ENCODE measurements at regions not wholly inside any gene's neighbourhood (a gene's known extent, or its start where the extent isn't known, plus 50 kb on each side); places are given as distances from the start of the nearest gene placed in this dataset.

- Mint-ChIP-seq H3K4me1 (no peaks in the 10 kb centered on the region), H3K4me3 (no peak overlapping the region), H3K36me3 (no peaks in the 10 kb centered on the region), H3K27me3 (no peaks in the 10 kb centered on the region), H3K27ac (no peak overlapping the region), H3K9me3 (no peaks in the 10 kb centered on the region)
- ATAC-seq (ENCODE audit: low read depth) (no peak), DNase-seq (no peak)
- POLR2A ChIA-PET, result no interaction called here
Observed at GRCh38 chr2:221264318-221264717, 307.8 kb downstream of the EPHA4 start.

DNA sequence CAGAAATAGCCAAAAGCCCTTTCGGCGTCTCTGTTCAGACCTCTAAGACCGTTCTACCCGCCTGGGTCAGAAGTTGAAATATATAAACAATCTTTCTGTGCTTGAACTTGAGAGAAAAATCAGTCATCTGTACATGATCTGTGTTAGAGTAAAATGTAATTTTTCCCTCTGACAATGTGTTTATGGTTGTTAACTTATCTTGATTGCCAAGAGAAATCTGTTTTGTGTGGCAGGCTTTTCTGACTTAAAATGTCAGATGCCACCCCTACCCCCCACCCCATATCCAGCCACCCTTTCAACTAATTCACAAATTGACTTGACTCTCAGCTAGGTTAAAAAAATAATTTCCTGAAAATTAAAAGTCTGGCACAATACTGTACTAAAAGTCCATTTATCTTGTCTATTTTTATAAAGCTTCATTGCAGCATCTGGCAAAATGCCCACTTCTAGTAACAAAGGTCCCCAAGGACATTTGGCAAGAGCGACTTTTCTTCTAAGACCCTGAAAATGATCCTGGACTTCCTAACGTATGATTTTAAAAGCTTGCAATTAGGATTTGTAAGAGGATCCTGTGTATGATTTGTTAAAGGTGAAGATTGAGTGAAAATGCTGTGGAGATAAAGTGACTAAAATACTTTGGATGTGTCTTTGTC, 304.2 kb downstream of the EPHA4 start:
- Mint-ChIP-seq H3K27me3 (no peaks in the 10 kb centered on the region), H3K4me3 (no peak overlapping the region), H3K36me3 (no peaks in the 10 kb centered on the region), H3K4me1 (no peaks in the 10 kb centered on the region), H3K9me3 (no peaks in the 10 kb centered on the region), H3K27ac (no peak overlapping the region)
- DNase-seq, result no peak
- no peak for ATAC-seq (ENCODE audit: low read depth)
- POLR2A ChIA-PET, result no interaction called here

DNA sequence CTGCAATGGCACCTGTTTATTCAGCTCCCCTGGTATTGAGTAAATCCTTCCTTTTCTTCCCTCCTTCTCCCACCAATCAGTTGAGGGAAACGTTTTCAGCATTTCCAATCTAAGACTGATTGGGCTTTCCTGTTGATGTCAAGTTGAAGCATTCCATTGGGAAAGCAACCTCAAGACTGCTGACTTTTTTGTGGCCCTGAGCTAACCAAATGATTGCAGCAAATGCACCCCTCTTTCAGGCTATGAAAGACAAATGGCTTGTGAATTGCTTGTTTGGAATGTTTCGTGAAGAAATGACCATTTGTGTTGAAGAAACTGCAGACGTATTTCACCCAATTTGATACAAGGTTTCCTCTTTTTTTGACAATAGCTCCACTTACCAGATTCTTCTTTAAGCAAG, 303.5 kb downstream of the EPHA4 start:
- no peak overlapping the region for H3K4me3 Mint-ChIP-seq
- DNase-seq (no peak), ATAC-seq (ENCODE audit: low read depth) (no peak)
- H3K9me3 Mint-ChIP-seq, result no peaks in the 10 kb centered on the region
- H3K4me1 Mint-ChIP-seq, result no peaks in the 10 kb centered on the region
- POLR2A ChIA-PET, result no interaction called here
- H3K27me3 Mint-ChIP-seq, result no peaks in the 10 kb centered on the region
- no peaks in the 10 kb centered on the region for H3K36me3 Mint-ChIP-seq
- H3K27ac Mint-ChIP-seq, result no peak overlapping the region

- H3K4me3 Mint-ChIP-seq, result no peak overlapping the region
- ATAC-seq (ENCODE audit: low read depth), result no peak
- no peaks in the 10 kb centered on the region for H3K9me3 Mint-ChIP-seq
- DNase-seq, result no peak
- no peaks in the 10 kb centered on the region for H3K4me1 Mint-ChIP-seq
- H3K36me3 Mint-ChIP-seq, result no peaks in the 10 kb centered on the region
- POLR2A ChIA-PET, result no interaction called here
- no peak overlapping the region for H3K27ac Mint-ChIP-seq
- H3K27me3 Mint-ChIP-seq, result no peaks in the 10 kb centered on the region
Observed at GRCh38 chr2:221270806-221271205, 301.3 kb downstream of the EPHA4 start.

DNA sequence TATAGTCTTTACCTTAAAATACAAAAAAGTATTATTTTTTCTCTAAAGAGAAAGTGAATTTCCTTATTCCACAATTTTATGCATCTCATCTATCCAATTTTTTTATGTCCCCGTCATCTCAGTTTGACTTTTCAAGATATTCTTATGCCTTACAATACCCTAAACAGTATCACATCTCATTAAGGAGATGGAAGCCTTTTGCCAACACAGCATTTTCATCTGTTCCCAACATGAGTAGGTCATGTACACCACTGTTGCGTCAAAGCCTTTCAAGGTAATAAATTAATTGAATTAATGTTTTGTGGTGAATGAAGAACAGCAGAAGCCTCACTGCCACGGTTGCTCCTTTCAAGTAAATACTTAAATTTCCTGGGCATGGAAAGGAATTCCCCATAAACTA, 299.4 kb downstream of the EPHA4 start:
- H3K27ac Mint-ChIP-seq, result no peak overlapping the region
- H3K27me3 Mint-ChIP-seq, result no peaks in the 10 kb centered on the region
- H3K36me3 Mint-ChIP-seq, result no peaks in the 10 kb centered on the region
- DNase-seq, result no peak
- no peaks in the 10 kb centered on the region for H3K9me3 Mint-ChIP-seq
- ATAC-seq (ENCODE audit: low read depth), result no peak
- H3K4me1 Mint-ChIP-seq, result no peaks in the 10 kb centered on the region
- H3K4me3 Mint-ChIP-seq, result no peak overlapping the region
- POLR2A ChIA-PET, result no interaction called here

DNA sequence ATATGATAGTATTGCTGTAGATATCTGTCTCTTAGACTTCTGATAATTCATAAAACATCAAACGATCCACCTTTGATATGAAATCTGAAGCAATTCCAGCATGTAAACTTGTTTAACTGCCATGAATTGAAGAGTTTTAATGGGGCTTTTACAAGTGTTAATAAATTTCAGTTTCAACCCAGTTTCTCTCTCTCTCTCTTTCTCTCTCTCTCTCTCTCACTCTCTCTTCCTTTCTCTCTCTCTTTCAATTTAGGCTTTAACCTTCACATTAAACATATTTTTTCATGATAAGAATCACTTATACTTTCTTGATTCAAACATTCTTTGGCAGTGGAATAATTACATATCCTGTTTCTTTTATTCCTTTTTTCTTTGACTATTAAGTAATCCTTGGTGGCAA, 296.1 kb downstream of the EPHA4 start:
- DNase-seq (no peak), ATAC-seq (ENCODE audit: low read depth) (no peak)
- H3K27ac Mint-ChIP-seq, result no peak overlapping the region
- H3K9me3 Mint-ChIP-seq, result no peaks in the 10 kb centered on the region
- H3K4me3 Mint-ChIP-seq, result no peak overlapping the region
- H3K4me1 Mint-ChIP-seq, result no peaks in the 10 kb centered on the region
- H3K27me3 Mint-ChIP-seq, result no peaks in the 10 kb centered on the region
- no peaks in the 10 kb centered on the region for H3K36me3 Mint-ChIP-seq
- POLR2A ChIA-PET, result no interaction called here

DNA sequence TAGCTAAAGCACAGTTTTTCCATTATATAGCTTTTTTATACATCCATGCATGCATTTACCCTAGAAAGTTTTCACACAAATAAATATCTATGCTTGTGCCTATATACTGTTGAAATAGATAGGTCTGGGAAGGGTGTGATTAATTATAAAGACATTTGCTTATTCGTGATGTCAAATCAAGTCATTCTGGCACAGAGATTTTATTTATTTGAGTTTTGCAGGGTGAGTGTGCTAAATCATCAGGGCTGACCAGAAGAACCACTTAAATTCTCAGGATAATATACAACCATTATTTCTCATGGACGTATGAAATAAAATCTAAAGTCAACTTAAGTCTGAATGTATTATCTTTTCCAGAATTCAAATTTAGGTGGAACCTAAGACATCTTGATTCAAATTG, 295.5 kb downstream of the EPHA4 start:
- H3K4me1 Mint-ChIP-seq, result no peaks in the 10 kb centered on the region
- no peak for ATAC-seq (ENCODE audit: low read depth)
- no peaks in the 10 kb centered on the region for H3K36me3 Mint-ChIP-seq
- H3K9me3 Mint-ChIP-seq, result no peaks in the 10 kb centered on the region
- POLR2A ChIA-PET, result no interaction called here
- H3K27ac Mint-ChIP-seq, result no peak overlapping the region
- no peaks in the 10 kb centered on the region for H3K27me3 Mint-ChIP-seq
- H3K4me3 Mint-ChIP-seq, result no peak overlapping the region
- no peak for DNase-seq

- POLR2A ChIA-PET, result no interaction called here
- no peaks in the 10 kb centered on the region for H3K4me1 Mint-ChIP-seq
- H3K27me3 Mint-ChIP-seq, result peaks cover 2% of the 10 kb centered on the region
- H3K36me3 Mint-ChIP-seq, result no peaks in the 10 kb centered on the region
- H3K4me3 Mint-ChIP-seq, result no peak overlapping the region
- H3K27ac Mint-ChIP-seq, result no peak overlapping the region
- DNase-seq (no peak), ATAC-seq (ENCODE audit: low read depth) (no peak)
- no peaks in the 10 kb centered on the region for H3K9me3 Mint-ChIP-seq
Observed at GRCh38 chr2:221282386-221282785, 289.7 kb downstream of the EPHA4 start.

DNA sequence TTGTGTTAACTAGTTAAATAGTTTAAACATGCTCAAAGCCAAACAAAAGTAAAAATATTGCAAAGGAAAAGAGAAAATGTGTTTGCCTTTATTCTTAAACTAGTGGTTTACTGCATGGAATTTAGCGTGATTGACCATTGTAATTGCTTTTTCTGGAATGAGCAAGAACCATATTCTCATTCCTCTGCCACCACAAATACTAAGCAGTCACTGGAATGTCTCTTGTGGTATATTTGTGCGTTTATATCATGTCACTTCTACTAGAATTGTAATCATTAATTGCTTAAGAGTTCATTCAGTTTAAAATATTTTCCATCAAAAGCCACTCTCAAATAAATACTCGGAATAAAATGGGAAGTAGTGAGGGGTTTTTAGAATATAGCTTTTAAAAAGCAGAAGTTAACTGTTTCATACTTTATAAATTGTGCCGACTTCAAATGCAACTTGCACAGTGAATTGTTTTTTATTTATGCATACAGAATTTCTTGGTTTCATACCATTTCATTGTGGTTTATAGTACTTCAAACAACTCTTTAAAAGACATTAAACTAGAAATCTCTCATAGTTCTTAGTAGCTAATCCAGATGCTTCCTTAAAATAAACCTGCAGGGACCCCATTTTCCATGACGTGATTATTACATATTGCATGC, 288.1 kb downstream of the EPHA4 start:
- DNase-seq (no peak), ATAC-seq (ENCODE audit: low read depth) (no peak)
- Mint-ChIP-seq H3K9me3 (no peaks in the 10 kb centered on the region), H3K4me3 (no peak overlapping the region), H3K36me3 (no peaks in the 10 kb centered on the region), H3K27ac (no peak overlapping the region), H3K4me1 (no peaks in the 10 kb centered on the region), H3K27me3 (peaks cover 2% of the 10 kb centered on the region)
- POLR2A ChIA-PET, result no interaction called here

GRCh38 chr2:221285148-221285547, 287.0 kb downstream of the EPHA4 start:
- no peak overlapping the region for H3K27ac Mint-ChIP-seq
- ATAC-seq (ENCODE audit: low read depth) (no peak), DNase-seq (no peak)
- no peak overlapping the region for H3K4me3 Mint-ChIP-seq
- H3K27me3 Mint-ChIP-seq, result peaks cover 2% of the 10 kb centered on the region
- POLR2A ChIA-PET, result no interaction called here
- no peaks in the 10 kb centered on the region for H3K36me3 Mint-ChIP-seq
- no peaks in the 10 kb centered on the region for H3K9me3 Mint-ChIP-seq
- H3K4me1 Mint-ChIP-seq, result no peaks in the 10 kb centered on the region

DNA sequence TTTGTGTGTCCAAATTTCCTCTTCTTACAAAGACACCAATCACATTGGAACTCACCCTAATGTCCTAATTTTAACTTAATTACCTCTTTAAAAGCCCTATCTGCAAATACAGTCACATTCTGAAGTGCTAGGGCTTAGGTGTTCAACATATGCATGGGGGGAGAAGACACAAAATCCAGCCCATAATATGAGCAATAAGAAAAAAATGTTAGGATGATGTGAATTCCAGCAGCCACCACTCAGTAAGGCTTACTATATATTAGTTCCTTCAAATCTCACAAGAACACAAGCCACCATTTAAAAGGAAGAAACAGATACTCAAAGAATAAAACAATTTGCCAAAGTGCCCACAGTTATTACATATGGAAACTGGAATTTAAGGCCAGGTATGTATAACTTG, 285.7 kb downstream of the EPHA4 start:
- ATAC-seq (ENCODE audit: low read depth), result no peak
- Mint-ChIP-seq H3K9me3 (no peaks in the 10 kb centered on the region), H3K4me3 (no peak overlapping the region), H3K4me1 (no peaks in the 10 kb centered on the region), H3K27ac (no peak overlapping the region), H3K27me3 (peaks cover 2% of the 10 kb centered on the region), H3K36me3 (no peaks in the 10 kb centered on the region)
- POLR2A ChIA-PET, result no interaction called here
- no peak for DNase-seq

DNA sequence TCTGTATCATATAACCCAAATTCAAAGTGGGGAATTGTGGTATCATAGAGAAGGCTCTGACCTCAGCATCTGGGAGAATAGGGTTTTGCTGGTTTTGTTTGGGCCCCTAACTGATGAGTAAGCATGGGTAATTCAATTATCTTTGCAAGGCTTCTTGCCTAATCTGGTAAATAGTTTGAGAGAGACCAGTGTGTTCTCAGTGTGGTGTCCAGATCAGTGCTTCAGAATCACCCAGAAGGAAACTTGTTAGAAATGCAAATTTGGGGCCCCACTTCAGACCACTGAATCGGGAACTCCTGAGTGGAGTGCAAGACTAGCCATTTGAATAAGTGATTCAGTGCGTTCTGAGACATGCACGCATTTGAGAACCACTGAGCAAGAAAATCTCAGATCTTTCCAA, 282.7 kb downstream of the EPHA4 start:
- Mint-ChIP-seq H3K4me3 (no peak overlapping the region), H3K4me1 (no peaks in the 10 kb centered on the region), H3K27ac (no peak overlapping the region), H3K36me3 (no peaks in the 10 kb centered on the region), H3K9me3 (no peaks in the 10 kb centered on the region), H3K27me3 (peaks cover 2% of the 10 kb centered on the region)
- POLR2A ChIA-PET, result no interaction called here
- ATAC-seq (ENCODE audit: low read depth) (no peak), DNase-seq (no peak)

- H3K36me3 Mint-ChIP-seq, result no peaks in the 10 kb centered on the region
- ATAC-seq (ENCODE audit: low read depth) (no peak), DNase-seq (no peak)
- peaks cover 2% of the 10 kb centered on the region for H3K27me3 Mint-ChIP-seq
- H3K4me1 Mint-ChIP-seq, result no peaks in the 10 kb centered on the region
- no peaks in the 10 kb centered on the region for H3K9me3 Mint-ChIP-seq
- no peak overlapping the region for H3K4me3 Mint-ChIP-seq
- no peak overlapping the region for H3K27ac Mint-ChIP-seq
- POLR2A ChIA-PET, result no interaction called here
Observed at GRCh38 chr2:221289846-221290245, 282.3 kb downstream of the EPHA4 start.

GRCh38 chr2:221293949-221294742, 278.0 kb downstream of the EPHA4 start:
- Mint-ChIP-seq H3K4me3 (no peak overlapping the region), H3K36me3 (no peaks in the 10 kb centered on the region)
- no peak for ATAC-seq (ENCODE audit: low read depth)

More at GRCh38 chr2:221293949-221294742, 278.0 kb downstream of the EPHA4 start:
- no peak for DNase-seq
- no peaks in the 10 kb centered on the region for H3K9me3 Mint-ChIP-seq
- no peaks in the 10 kb centered on the region for H3K27me3 Mint-ChIP-seq
- H3K4me1 Mint-ChIP-seq, result no peaks in the 10 kb centered on the region
- no peak overlapping the region for H3K27ac Mint-ChIP-seq
- POLR2A ChIA-PET, result no interaction called here
